Pancreas (tissue), 10 donors: ENCODE measurements at regions not wholly inside any gene's neighbourhood (a gene's known extent, or its start where the extent isn't known, plus 50 kb on each side); places are given as distances from the start of the nearest gene placed in this dataset.
A peak's percentile ranks its signal among the peaks of the same experiment; 100 is the strongest.
"Not testable (repeated sequence)": the region's sequence is repeated elsewhere in the genome, so short reads cannot be mapped to it uniquely, and the experiment has no call there.

Source experiments
- ATAC-seq, 4 donors: fragments of 200-7000 bp; cut with Tn5 transposase; one replicate each; pipeline versions ENCODE4 v1.8.0 to v1.9.1; 2020; ENCODE audit warnings: mild to moderate bottlenecking in 4 of 4, moderate library complexity in 4 of 4
- DNase-seq, 6 donors: peaks; one replicate each; pipeline ENCODE4 v3.0.0-alpha.2; 2020
- FAIRE-seq: peaks from 2 replicates; lab custom pipeline; 2012; peaks lifted over from hg19 to GRCh38; lab: Jason Lieb, UNC
- H3K27ac ChIP-seq, 4 donors: fragments of 200-600 bp; sonication (generic); 1 replicate in 3 of 4; 2 replicates in 1 of 4; pipeline versions ENCODE4 v1.5.0 to v1.8.0; 2020
- H3K27me3 ChIP-seq, 4 donors: fragments of 200-600 bp; one replicate each; pipeline ENCODE4 v1.8.0; 2021
- H3K36me3 ChIP-seq, 3 donors: fragments of 200-600 bp; sonication (generic) in 1 of 3; one replicate each; pipeline versions ENCODE4 v1.5.0 to v1.8.0; 2020 to 2021
- H3K4me1 ChIP-seq, 3 donors: fragments of 200-600 bp; one replicate each; pipeline ENCODE4 v1.8.0; 2021
- H3K4me3 ChIP-seq, 4 donors: fragments of 200-600 bp; sonication (generic) in 2 of 4; one replicate each; pipeline versions ENCODE4 v1.5.0 to v1.8.0; 2020 to 2021
- H3K9me3 ChIP-seq, 4 donors: fragments of 200-600 bp; one replicate each; pipeline ENCODE4 v1.8.0; 2021
- WGBS, 2 donors: extraction: QIAGEN DNeasy Blood & Tissue Kit; methylation state at CpG; one replicate each; pipeline ENCODE4 v1.1.7; 2013; 5-methylcytosine and 5-hydroxymethylcytosine counted together
- intact Hi-C, 3 donors: fragments of 100-400 bp; cut with DNase I; formaldehyde crosslinking; loops; one replicate each; pipeline versions ENCODE4 v1.11.1 to v1.14.2; 2022
- TF ChIP-seq, protein P1 (sequence below), 4 donors: fragments of 200-600 bp; sonication (generic) in 3 of 4; IDR thresholded peaks; one replicate each; pipeline versions ENCODE4 v1.5.0 to v1.8.0; 2021; ENCODE audit warnings: antibody characterized with exemption in 4 of 4
- donor health status: healthy with polysubstance abuse.
- donor health status: DM: no; HTN: no; CAD: no; lungs with moderate emphysema.
- donor health status: DM: no; HTN: no; CAD: no.
- donor health status: control.
- donor health status: control.
- donor health status: Bipolar disorder and iron deficiency.
- donor health status: DM: yes; HTN: yes; CAD: no.
- donor health status: DM: no; HTN: no; CAD: no.
- donor health status: DM: no; HTN: no; CAD: no.
- donor health status: DM: yes; HTN: yes; CAD: no.

DNA sequence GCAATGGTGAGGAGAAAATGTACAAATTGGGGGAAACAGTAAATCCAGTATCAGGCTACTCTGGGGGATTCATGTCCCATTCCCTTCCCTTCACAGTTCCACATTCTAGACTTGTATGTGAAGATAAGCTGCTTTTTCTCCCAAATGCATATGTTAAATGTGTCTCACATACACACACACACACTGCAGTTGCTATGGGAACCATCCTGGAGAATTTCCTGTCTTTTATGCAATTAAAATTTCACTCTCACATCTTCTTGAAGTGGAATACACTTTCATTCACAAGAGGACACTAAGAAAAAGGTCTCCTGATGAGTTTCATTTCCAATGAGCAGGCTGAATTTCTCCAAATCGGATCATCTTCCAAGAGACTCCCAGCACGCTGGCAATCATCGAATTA lies 366.0 kb downstream of the LRATD1 start:
- FAIRE-seq, result no peak
- no peak overlapping the region for H3K4me3 ChIP-seq
- H3K27ac ChIP-seq, result no peak overlapping the region
- ATAC-seq, result no peak
- H3K36me3 ChIP-seq, result no peaks in the 10 kb centered on the region
- WGBS, 2 donors, result 93 to 95% methylated on average over 3 of the region's 3 CpGs
- TF ChIP-seq, protein P1, sequence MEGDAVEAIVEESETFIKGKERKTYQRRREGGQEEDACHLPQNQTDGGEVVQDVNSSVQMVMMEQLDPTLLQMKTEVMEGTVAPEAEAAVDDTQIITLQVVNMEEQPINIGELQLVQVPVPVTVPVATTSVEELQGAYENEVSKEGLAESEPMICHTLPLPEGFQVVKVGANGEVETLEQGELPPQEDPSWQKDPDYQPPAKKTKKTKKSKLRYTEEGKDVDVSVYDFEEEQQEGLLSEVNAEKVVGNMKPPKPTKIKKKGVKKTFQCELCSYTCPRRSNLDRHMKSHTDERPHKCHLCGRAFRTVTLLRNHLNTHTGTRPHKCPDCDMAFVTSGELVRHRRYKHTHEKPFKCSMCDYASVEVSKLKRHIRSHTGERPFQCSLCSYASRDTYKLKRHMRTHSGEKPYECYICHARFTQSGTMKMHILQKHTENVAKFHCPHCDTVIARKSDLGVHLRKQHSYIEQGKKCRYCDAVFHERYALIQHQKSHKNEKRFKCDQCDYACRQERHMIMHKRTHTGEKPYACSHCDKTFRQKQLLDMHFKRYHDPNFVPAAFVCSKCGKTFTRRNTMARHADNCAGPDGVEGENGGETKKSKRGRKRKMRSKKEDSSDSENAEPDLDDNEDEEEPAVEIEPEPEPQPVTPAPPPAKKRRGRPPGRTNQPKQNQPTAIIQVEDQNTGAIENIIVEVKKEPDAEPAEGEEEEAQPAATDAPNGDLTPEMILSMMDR (IDR thresholded peaks at IDR 0.05), result no peak
- H3K27me3 ChIP-seq, result no peaks in the 10 kb centered on the region
- intact Hi-C loops, result no loop called here
- H3K9me3 ChIP-seq, result no peaks in the 10 kb centered on the region
- DNase-seq, result no peak
- no peaks in the 10 kb centered on the region for H3K4me1 ChIP-seq

- 89 to 91% methylated on average over 7 of the region's 7 CpGs for WGBS, 2 donors
- H3K4me1 ChIP-seq, result no peaks in the 10 kb centered on the region
- H3K36me3 ChIP-seq, result no peaks in the 10 kb centered on the region
- H3K4me3 ChIP-seq, result no peak overlapping the region
- FAIRE-seq (no peak), ATAC-seq (no peak), DNase-seq (no peak)
- H3K9me3 ChIP-seq, result no peaks in the 10 kb centered on the region
- TF ChIP-seq, protein P1 (IDR thresholded peaks at IDR 0.05), result no peak
- no peak overlapping the region for H3K27ac ChIP-seq
- no peaks in the 10 kb centered on the region for H3K27me3 ChIP-seq
- intact Hi-C loops, result no loop called here
Observed at GRCh38 chr2:14999114-14999661, 366.7 kb downstream of the LRATD1 start.

DNA sequence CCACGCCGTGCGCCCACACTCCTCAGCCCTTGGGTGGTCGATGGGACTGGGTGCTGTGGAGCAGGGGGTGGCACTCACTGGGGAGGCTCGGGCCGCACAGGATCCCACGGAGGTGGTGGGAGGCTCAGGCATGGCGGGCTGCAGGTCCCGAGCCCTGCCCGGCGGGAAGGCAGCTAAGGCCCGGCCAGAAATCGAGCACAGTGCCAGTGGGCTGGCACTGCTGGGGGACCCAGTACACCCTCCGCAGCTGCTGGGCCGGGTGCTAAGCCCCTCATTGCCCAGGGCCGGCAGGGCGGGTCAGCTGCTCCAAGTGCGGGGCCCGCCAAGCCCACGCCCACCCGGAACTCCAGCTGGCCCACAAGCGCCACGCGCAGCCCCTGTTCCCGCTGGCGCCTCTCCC lies 370.0 kb downstream of the LRATD1 start:
- H3K9me3 ChIP-seq, intact Hi-C loops, H3K36me3 ChIP-seq, H3K4me1 ChIP-seq, ATAC-seq, H3K4me3 ChIP-seq, FAIRE-seq, H3K27ac ChIP-seq, H3K27me3 ChIP-seq: not testable (repeated sequence)
- DNase-seq, result peak in 2 of 6 donors; percentile 54 to 73
- WGBS, 2 donors, result 93 to 97% methylated on average over 25 to 26 of the region's 26 CpGs

GRCh38 chr2:15006667-15007066 lies 374.1 kb downstream of the LRATD1 start:
- 48 to 52% methylated on average over 2 of the region's 2 CpGs for WGBS, 2 donors
- Histone ChIP-seq H3K4me3 (no peak overlapping the region), H3K9me3 (no peaks in the 10 kb centered on the region), H3K4me1 (no peaks in the 10 kb centered on the region), H3K27me3 (no peaks in the 10 kb centered on the region), H3K27ac (no peak overlapping the region), H3K36me3 (no peaks in the 10 kb centered on the region)
- no peak for ATAC-seq
- intact Hi-C loops, result no loop called here
- TF ChIP-seq, protein P1 (IDR thresholded peaks at IDR 0.05), result no peak
- FAIRE-seq, result no peak
- no peak for DNase-seq

GRCh38 chr2:15009681-15010080 lies 377.2 kb downstream of the LRATD1 start:
- Histone ChIP-seq H3K36me3 (no peaks in the 10 kb centered on the region), H3K27ac (no peak overlapping the region), H3K4me1 (no peaks in the 10 kb centered on the region), H3K9me3 (no peaks in the 10 kb centered on the region), H3K4me3 (no peak overlapping the region), H3K27me3 (no peaks in the 10 kb centered on the region)
- ATAC-seq (no peak), DNase-seq (no peak), FAIRE-seq (no peak)
- TF ChIP-seq, protein P1 (IDR thresholded peaks at IDR 0.05), result no peak
- intact Hi-C loops, result no loop called here
- WGBS, 2 donors, result 80 to 89% methylated on average over 4 of the region's 4 CpGs
